Duodenal mucosa (tissue), 2 donors: ENCODE measurements at regions not wholly inside any gene's neighbourhood (a gene's known extent, or its start where the extent isn't known, plus 50 kb on each side); places are given as distances from the start of the nearest gene placed in this dataset.

ENCODE experiments used
- H3K27ac ChIP-seq: one replicate; pipeline ENCODE4 v1.7.0; 2013; ENCODE audit warnings: low read depth, low read length
- H3K27me3 ChIP-seq, 2 donors: one replicate each; pipeline ENCODE4 v1.7.0; 2013; ENCODE audit warnings: low read length in 2 of 2, control low read depth in 1 of 2; ENCODE audit not compliant: insufficient read depth in 2 of 2, control insufficient read depth in 1 of 2
- H3K36me3 ChIP-seq, 2 donors: one replicate each; pipeline ENCODE4 v1.7.0; 2013; ENCODE audit warnings: low read length in 2 of 2, control low read depth in 1 of 2; ENCODE audit not compliant: insufficient read depth in 2 of 2, control insufficient read depth in 1 of 2
- H3K4me1 ChIP-seq, 2 donors: one replicate each; pipeline ENCODE4 v1.7.0; 2013; ENCODE audit warnings: low read length in 2 of 2, control low read depth in 1 of 2; ENCODE audit not compliant: insufficient read depth in 2 of 2, control insufficient read depth in 1 of 2
- H3K4me3 ChIP-seq, 2 donors: one replicate each; pipeline ENCODE4 v1.7.0; 2013; ENCODE audit warnings: low read length in 2 of 2, low read depth in 1 of 2
- H3K9ac ChIP-seq, 2 donors: one replicate each; pipeline ENCODE4 v1.7.0; 2013; ENCODE audit warnings: low read length in 2 of 2, low read depth in 1 of 2
- H3K9me3 ChIP-seq, 2 donors: one replicate each; pipeline ENCODE4 v1.7.0; 2013; ENCODE audit warnings: low read length in 2 of 2, control low read depth in 1 of 2; ENCODE audit not compliant: control insufficient read depth in 1 of 2

DNA sequence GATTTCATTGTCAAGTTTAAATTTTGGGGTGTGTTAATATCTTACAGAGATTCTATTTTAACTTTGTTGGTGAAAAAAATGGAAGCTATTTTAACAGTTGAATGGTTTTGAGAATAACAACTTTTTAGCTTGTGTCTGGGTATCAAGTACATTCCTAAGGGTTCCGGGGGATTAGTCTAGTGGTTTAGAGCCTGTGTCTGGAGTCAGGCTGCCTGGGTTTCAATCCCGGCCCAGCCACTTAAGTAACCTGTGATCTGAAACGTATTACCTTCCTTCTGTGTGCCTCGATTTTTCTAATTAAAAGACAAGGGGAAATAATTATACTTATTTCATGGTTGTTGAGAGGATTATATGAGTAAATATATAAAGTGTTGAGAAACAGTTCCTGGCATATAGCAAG, 288.6 kb upstream of the NR3C2 start:
- no peak overlapping the region for H3K4me3 ChIP-seq
- no peak overlapping the region for H3K9ac ChIP-seq
- H3K27ac ChIP-seq: no peak overlapping the region
- no peaks in the 10 kb centered on the region for H3K36me3 ChIP-seq
- H3K27me3 ChIP-seq: no peaks in the 10 kb centered on the region
- H3K9me3 ChIP-seq: no peaks in the 10 kb centered on the region
- H3K4me1 ChIP-seq: no peaks in the 10 kb centered on the region

DNA sequence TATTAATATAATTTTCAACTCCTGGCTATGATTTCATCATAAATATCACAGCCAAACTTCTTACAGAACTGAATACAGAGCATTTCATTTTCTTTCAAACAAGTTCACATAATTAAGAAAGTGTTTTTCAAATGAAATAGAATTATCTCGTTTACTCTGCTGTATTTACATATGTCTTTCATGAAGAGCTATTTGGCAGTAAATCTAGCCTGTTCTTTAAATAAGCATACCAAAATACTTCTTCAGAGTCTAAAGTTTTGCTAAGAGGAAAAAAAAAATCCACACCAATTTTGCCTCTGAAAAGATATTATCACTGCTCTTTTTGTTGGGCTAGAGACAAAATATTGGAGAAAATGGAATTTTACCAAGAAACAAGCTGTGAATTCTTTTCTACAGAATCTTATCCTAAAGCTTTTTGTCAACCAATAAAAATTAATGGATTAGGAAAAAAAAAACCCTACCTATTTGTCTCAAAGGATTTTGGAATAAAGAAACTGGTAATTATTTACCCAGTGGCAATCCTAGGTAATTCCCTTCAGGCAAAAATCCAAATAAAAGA, 287.9 kb upstream of the NR3C2 start:
- no peaks in the 10 kb centered on the region for H3K9me3 ChIP-seq
- no peak overlapping the region for H3K9ac ChIP-seq
- H3K27ac ChIP-seq: no peak overlapping the region
- H3K36me3 ChIP-seq: no peaks in the 10 kb centered on the region
- H3K27me3 ChIP-seq: no peaks in the 10 kb centered on the region
- no peaks in the 10 kb centered on the region for H3K4me1 ChIP-seq
- no peak overlapping the region for H3K4me3 ChIP-seq

DNA sequence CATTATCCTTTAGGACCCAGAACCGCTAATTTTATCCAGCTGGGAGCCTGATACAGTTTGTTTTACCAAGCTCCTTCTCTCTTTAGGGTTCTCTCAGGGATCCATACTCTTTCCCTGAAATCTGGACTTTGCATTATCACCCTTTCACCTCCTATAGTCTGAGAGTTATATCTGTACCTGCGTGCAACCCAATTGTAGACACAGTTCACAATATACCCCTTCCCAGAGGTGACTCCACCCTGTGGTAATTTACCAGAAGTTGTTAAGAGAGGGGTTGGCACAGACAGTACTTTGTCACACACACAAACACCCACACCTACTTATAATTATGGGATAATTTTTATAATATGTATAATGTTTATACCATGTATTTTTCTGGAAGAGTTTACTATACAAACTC, 275.8 kb upstream of the NR3C2 start:
- Histone ChIP-seq H3K4me3 (no peak overlapping the region), H3K36me3 (no peaks in the 10 kb centered on the region), H3K9ac (no peak overlapping the region), H3K27ac (no peak overlapping the region), H3K4me1 (peaks cover 0 to 6% of the 10 kb centered on the region in 2 donors), H3K27me3 (no peaks in the 10 kb centered on the region), H3K9me3 (no peaks in the 10 kb centered on the region)

DNA sequence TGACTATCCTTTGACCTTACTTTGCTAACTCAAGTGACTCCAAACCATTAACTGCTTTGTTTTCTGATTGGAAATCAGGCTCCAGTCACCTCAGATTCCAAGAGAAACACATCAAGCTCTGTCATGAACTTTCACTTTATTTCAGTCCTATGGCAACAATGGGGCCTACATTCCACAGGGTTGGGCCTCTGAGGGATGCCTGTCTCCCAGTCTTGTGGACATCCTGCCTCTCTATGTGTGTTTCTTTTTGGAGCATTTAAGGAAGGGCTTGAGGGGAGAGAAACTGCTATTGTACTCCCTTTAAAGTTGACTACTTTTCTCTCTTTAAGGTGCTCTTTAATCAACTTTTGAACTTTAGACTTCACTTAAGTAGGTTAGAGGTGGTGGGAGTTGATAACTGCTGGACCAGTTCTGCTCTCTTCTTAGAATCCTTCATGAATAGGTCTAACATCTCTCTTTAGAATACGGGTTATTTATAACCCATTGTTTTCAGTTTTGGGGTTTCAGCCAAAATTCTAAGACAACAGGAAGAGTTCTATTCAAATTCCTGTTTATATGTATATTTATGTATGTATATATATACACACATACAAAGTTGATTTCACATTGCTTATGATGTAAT, 274.3 kb upstream of the NR3C2 start:
- Histone ChIP-seq H3K9ac (no peak overlapping the region), H3K27ac (no peak overlapping the region), H3K36me3 (no peaks in the 10 kb centered on the region), H3K27me3 (no peaks in the 10 kb centered on the region), H3K4me1 (peaks cover 0 to 6% of the 10 kb centered on the region in 2 donors), H3K4me3 (no peak overlapping the region), H3K9me3 (no peaks in the 10 kb centered on the region)

DNA sequence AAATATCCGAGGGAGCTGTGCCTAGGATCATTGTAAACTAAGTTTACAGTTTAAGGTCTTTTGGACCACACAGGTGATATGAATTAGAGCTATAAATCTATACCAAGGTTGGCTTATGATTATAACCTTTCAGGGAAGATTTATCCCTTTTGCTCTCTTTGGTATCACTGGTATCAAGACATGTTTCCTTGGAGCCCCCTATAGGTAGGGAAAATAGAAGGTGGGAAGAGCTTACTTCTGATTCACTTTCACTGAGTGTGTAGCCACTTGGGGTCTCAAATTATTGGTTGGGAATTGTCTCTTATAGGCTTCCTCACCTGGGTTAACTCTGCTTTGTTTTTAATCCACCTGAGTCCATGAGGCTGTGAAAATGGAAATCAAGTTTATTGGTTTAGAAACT, 262.1 kb upstream of the NR3C2 start:
- no peaks in the 10 kb centered on the region for H3K4me1 ChIP-seq

DNA sequence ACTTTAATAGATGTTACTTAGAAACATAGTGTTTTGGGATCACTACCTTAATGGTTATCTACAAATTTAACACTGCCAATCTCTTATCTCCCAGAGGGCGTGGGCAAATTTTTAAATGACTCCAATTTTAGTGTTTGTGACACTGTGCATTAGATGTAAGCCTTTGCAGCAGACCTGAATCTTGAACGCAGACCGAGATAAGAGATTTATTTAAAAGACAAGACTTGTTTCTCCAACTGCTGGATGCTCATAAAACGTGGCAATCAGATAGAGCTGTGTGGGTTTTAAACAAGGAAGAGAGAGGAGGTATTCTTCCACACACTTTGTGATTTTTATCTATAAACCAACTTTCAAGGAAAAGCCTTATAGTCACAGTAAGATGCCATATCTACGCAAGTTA, 252.5 kb upstream of the NR3C2 start:
- H3K4me1 ChIP-seq: peaks cover 0 to 10% of the 10 kb centered on the region in 2 donors
- H3K27ac ChIP-seq: no peak overlapping the region
- H3K9me3 ChIP-seq: no peaks in the 10 kb centered on the region
- no peaks in the 10 kb centered on the region for H3K36me3 ChIP-seq
- H3K4me3 ChIP-seq: no peak overlapping the region
- H3K9ac ChIP-seq: no peak overlapping the region
- H3K27me3 ChIP-seq: no peaks in the 10 kb centered on the region

More for the DNA sequence above, 262.1 kb upstream of the NR3C2 start:
- Histone ChIP-seq H3K36me3 (no peaks in the 10 kb centered on the region), H3K9me3 (no peaks in the 10 kb centered on the region), H3K27ac (no peak overlapping the region), H3K4me3 (no peak overlapping the region), H3K27me3 (no peaks in the 10 kb centered on the region), H3K9ac (no peak overlapping the region)

DNA sequence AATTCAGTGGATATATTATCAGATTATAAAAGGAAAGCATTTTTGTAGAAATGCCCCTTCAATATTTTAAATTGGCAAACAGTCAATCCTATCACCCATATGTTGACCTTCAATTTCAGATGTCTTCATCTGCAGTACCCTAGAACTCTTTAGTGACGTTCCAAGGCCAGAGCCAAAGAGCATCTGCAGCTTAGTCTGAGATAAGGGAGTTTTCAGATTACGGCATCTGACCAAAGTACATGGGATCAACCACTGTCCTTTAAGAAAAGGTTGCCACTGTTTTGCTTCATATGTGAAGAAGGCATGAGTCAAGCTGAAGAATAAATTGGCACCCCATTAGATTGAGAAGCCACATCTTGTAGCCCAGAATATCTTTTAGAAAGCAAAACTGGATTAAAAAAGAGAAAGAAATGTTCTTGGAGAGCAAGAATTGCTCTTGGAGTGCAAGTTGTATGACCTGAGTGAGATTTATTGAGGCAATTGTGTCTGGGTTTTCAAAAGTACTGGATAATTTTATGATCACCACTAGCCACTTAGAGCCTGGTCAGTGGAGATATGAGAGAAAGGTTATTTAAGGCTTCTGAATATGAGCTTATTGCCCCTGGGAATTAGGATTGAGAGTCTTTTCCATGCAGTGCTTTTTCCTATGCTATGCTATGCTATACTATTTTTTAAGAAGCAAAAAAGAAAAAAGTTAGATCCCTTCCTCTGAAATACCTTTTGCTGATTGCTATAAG, 251.9 kb upstream of the NR3C2 start:
- Histone ChIP-seq H3K9ac (no peak overlapping the region), H3K27me3 (no peaks in the 10 kb centered on the region), H3K9me3 (no peaks in the 10 kb centered on the region), H3K36me3 (no peaks in the 10 kb centered on the region), H3K4me1 (peaks cover 0 to 10% of the 10 kb centered on the region in 2 donors), H3K27ac (no peak overlapping the region), H3K4me3 (no peak overlapping the region)

DNA sequence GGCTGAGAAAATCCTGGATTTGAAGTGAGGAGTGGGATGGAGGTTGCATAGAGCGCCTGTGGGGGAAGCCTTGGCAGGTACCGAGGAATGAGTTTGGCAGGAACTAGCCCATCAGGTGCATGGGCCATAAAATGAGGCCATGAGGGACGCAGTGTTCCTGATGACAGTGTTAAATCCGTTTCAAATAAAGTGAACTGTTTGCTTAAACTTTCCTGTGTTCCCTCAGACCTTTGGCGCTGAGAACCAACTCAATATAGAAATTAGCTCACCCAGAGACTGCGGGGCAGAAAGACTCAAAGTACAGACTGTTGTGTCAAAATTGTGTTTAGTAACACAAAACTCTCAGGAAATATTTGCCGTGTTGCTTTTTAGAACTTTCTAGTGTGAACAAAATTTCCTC, 250.0 kb upstream of the NR3C2 start:
- peaks cover 0 to 10% of the 10 kb centered on the region in 2 donors for H3K4me1 ChIP-seq
- no peaks in the 10 kb centered on the region for H3K36me3 ChIP-seq
- H3K9ac ChIP-seq: no peak overlapping the region
- H3K27ac ChIP-seq: no peak overlapping the region
- no peak overlapping the region for H3K4me3 ChIP-seq
- H3K27me3 ChIP-seq: no peaks in the 10 kb centered on the region
- H3K9me3 ChIP-seq: no peaks in the 10 kb centered on the region

DNA sequence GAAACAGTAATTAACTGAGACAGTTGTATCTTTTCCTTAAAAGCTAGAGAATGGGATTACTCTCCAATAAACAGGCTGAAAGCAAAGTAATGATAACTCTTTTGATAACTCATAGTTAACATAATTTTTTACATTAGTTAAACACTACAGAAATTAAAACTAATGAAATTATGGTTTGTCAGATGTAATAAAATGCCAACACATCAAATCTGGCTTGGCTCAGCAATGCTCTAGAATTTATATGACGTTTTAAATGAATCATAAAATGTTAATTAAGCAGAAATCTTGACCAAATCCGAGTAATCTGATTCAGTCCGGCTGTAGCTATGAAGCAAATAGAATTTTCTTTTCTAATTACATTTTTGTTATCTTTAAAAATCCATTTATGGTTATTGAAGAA, 244.2 kb upstream of the NR3C2 start:
- Histone ChIP-seq H3K36me3 (no peaks in the 10 kb centered on the region), H3K4me1 (peaks cover 25% of the 10 kb centered on the region in 2 donors), H3K9ac (no peak overlapping the region), H3K9me3 (no peaks in the 10 kb centered on the region), H3K27ac (no peak overlapping the region), H3K27me3 (no peaks in the 10 kb centered on the region), H3K4me3 (no peak overlapping the region)

DNA sequence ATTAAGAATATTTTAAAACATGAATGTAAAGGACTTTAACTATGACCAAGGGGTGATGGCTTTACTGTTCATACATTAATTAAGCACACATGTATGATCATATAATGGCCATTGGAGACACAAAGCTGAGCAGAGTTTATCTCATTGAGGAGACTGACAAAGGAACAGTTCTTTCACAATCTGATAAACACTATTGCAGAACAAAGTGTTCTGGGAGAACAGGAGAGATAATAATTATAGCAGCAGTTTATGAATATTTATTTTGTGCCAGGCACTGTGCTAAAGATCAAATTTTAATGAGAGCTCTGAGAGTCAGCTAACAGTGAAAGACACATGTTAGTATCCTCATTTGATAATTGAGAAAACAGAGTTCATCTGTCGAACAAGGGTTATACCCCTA, 242.4 kb upstream of the NR3C2 start:
- no peak overlapping the region for H3K4me3 ChIP-seq
- H3K27me3 ChIP-seq: no peaks in the 10 kb centered on the region
- H3K9me3 ChIP-seq: no peaks in the 10 kb centered on the region
- H3K27ac ChIP-seq: no peak overlapping the region
- H3K36me3 ChIP-seq: no peaks in the 10 kb centered on the region
- no peak overlapping the region for H3K9ac ChIP-seq
- peaks cover 33 to 36% of the 10 kb centered on the region in 2 donors for H3K4me1 ChIP-seq
